Cardiac fibroblast (primary cell): ENCODE measurements at regions not wholly inside any gene's neighbourhood (a gene's known extent, or its start where the extent isn't known, plus 50 kb on each side); places are given as distances from the start of the nearest gene placed in this dataset.

Experiments
- DNase-seq, 2 donors: peaks; one replicate each; pipeline versions ENCODE4 v3.0.0 to v3.0.0-alpha.2; 2010; ENCODE audit warnings: low read depth in 2 of 2
- H3K4me3 ChIP-seq, 2 donors: replicated peaks in 1 of 2; 1 replicate in 1 of 2; 2 replicates in 1 of 2; pipeline ENCODE4 v1.5.1; 2011; ENCODE audit warnings: low read depth in 2 of 2, low read length in 2 of 2, mild to moderate bottlenecking in 2 of 2, moderate library complexity in 1 of 2
- TF ChIP-seq, protein P1 (sequence below): IDR thresholded peaks from one replicate; pipeline ENCODE4 v1.5.1; 2011; ENCODE audit warnings: low read depth, mild to moderate bottlenecking, low read length, inconsistent platforms

DNA sequence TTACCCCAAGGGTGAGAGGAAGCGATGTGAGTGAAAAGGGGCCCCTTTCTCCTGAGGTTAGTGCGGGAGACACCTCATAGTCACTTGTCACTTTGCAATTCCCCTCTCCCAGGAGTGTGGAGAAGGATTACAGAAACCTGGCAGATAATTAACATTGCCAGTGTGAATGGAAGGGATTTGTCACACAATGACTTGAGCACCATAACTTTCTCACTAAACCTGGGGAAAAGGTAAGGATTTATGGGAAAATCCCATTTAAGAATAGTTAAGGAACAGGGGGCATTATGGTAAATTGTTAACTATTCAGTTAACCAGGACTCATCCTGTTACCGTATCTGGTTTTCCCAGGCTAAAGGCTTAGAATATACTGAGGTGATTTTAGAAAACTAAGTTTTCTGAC is 219.5 kb upstream of the JAG1 start:
- TF ChIP-seq, protein P1, sequence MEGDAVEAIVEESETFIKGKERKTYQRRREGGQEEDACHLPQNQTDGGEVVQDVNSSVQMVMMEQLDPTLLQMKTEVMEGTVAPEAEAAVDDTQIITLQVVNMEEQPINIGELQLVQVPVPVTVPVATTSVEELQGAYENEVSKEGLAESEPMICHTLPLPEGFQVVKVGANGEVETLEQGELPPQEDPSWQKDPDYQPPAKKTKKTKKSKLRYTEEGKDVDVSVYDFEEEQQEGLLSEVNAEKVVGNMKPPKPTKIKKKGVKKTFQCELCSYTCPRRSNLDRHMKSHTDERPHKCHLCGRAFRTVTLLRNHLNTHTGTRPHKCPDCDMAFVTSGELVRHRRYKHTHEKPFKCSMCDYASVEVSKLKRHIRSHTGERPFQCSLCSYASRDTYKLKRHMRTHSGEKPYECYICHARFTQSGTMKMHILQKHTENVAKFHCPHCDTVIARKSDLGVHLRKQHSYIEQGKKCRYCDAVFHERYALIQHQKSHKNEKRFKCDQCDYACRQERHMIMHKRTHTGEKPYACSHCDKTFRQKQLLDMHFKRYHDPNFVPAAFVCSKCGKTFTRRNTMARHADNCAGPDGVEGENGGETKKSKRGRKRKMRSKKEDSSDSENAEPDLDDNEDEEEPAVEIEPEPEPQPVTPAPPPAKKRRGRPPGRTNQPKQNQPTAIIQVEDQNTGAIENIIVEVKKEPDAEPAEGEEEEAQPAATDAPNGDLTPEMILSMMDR = no peak
- no peak for DNase-seq

DNA sequence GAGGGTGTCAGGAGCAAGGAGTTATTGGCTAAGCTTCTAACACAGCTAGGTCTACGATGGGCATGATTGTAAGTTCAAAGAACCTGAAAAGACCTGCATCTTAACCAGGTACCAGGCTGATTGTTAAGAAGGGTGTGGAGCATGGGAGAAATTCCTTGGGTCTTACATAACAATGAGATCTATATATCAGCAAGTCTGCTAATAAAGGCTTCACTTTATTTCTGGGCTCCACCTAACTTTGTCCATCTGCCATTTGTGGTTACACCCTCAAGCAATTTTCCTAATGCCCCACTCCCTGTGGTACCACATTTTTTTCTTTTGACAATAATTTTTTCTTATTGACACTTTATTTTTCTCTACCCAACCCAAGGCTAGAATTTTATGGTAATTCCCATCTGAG is 223.5 kb upstream of the JAG1 start:
- TF ChIP-seq, protein P1 = no peak
- H3K4me3 ChIP-seq = no peak overlapping the region
- no peak for DNase-seq

More for the DNA sequence above, 219.5 kb upstream of the JAG1 start:
- H3K4me3 ChIP-seq = no peak overlapping the region

DNA sequence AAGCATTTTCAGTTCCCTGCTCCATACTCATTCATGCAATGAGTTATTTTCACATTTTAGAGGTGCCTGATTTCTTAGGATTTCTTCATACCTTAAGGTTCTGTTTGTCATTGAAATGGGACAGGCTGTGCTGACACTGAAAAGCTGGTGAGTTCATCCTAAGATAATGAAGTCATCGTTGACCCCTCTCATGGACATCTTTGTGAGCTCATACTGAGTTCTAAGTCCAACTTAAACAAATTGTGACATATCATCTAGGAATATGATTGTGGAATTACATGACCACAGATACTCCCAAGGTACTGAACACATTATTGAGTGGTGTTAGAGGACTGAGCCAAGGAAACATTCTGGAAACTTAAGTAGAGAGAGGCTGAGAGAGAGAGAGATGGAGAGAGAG is 224.8 kb upstream of the JAG1 start:
- no peak overlapping the region for H3K4me3 ChIP-seq
- TF ChIP-seq, protein P1 = no peak
- peak in 1 of 2 donors; percentile 76 for DNase-seq

DNA sequence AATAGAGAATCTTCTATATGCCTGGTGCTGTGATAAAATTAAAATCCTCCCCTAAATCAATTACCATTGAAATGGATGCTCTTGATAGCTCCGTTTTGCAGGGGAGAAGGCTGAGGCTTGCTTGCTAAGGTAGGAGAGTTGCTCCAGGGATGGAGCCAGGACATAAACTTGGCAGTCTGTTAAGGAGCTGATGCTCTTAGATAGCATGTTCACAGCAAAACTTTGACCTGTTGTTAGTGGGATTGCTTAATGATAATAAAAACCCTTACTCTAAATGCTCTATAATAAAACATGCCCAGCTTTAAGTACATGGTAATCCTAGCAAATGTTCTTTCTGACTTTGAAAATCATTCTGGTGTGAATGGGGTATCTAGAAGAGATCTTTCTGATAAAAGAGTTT is 228.4 kb upstream of the JAG1 start:
- no peak for DNase-seq
- TF ChIP-seq, protein P1 = no peak
- H3K4me3 ChIP-seq = no peak overlapping the region

DNA sequence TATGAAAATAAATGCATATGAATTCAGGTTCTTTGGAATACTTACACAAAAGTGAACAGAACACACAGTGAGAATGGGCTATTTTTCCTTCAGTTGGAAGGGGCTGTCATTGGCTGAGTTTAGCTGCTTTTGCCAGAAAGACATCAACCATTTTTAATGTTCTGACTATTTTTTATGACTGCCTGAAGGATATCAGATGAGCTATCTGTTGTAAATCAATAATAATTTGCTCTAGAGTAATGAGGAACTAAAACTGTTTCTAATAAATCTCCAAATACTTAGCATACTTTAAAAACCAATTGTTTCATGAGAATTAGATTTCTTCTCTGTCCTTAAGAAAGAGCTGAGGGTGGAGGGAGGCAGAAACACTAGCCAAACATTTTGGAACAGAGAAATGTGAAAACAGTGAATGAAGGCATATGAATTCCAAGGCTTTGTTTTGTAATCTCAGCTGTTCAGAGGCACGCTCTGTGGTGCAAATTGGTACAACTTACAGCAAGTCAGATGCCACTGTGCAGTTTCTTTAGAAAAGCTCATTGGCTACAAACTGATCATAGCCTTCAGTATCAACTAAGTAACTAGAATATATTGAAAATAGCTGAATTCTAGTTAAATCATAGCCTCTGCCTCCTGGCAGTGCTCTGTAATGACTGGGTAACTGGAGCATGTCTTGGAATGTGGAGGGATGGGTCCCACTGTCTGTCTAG is 228.9 kb upstream of the JAG1 start:
- DNase-seq = peak; percentile 28 to 71
- H3K4me3 ChIP-seq = no peak overlapping the region
- TF ChIP-seq, protein P1 = no peak

DNA sequence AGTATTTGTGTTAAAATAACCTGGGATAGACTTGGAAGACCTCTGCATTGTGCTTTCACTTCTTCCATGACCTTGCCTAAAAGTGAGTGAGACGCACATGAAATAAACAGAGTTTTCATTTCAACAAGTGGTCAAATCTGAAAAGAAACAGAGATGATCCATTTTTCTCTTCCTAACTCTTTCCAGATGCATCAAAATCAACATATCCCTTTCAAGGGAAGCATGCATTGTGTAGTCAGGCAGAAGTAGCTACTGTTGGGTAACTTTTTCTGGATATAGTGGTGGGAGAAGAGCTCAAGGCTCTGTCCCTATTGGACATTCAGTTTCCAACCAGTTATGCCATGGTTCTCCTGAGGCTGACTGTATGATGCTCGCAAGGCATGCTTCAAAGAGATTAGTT is 233.0 kb upstream of the JAG1 start:
- DNase-seq = no peak
- no peak overlapping the region for H3K4me3 ChIP-seq
- TF ChIP-seq, protein P1 = no peak

DNA sequence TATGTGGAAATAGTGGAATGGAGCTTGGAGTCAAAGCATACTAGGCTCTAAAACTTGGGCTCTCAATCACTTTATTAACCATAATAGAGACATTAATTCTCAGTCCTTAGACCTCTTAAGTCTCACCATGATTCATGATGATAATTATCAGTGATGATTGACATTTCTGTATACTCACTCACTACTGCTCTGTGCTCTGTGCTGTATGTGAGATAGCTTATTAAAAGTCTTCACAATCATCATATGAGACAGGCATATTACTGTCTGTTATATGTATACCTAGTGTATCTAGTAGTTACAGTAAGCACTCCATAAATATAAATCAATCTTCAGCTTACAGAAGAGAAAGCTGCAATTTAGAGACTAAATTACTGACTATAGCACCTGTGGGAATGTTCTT is 236.0 kb upstream of the JAG1 start:
- TF ChIP-seq, protein P1 = no peak
- DNase-seq = no peak
- H3K4me3 ChIP-seq = no peak overlapping the region
